HUES48 (cell line): ENCODE measurements at regions not wholly inside any gene's neighbourhood (a gene's known extent, or its start where the extent isn't known, plus 50 kb on each side); places are given as distances from the start of the nearest gene placed in this dataset.

ENCODE experiments used
- H3K27ac ChIP-seq: one replicate; pipeline ENCODE4 v1.7.0; 2013; ENCODE audit warnings: low read depth, low read length, inconsistent platforms
- H3K27me3 ChIP-seq: 2 replicates; pipeline ENCODE4 v1.6.1; 2013; ENCODE audit warnings: mild to moderate bottlenecking, low read length; ENCODE audit not compliant: control insufficient read depth, insufficient read depth
- H3K36me3 ChIP-seq: 2 replicates; pipeline ENCODE4 v1.6.1; 2013; ENCODE audit warnings: low read length; ENCODE audit not compliant: control insufficient read depth, insufficient read depth
- H3K4me1 ChIP-seq: 2 replicates; pipeline ENCODE4 v1.6.1; 2013; ENCODE audit warnings: mild to moderate bottlenecking, low read length; ENCODE audit not compliant: control insufficient read depth, insufficient read depth
- H3K4me3 ChIP-seq: 2 replicates; pipeline ENCODE4 v1.5.1; 2013; ENCODE audit warnings: mild to moderate bottlenecking, low read depth, low read length
- H3K9ac ChIP-seq: 2 replicates; pipeline ENCODE4 v1.6.1; 2013; ENCODE audit warnings: mild to moderate bottlenecking, low read depth, low read length, moderate library complexity
- H3K9me3 ChIP-seq: 2 replicates; pipeline ENCODE4 v1.6.1; 2013; ENCODE audit warnings: low read length; ENCODE audit not compliant: control insufficient read depth, insufficient read depth

DNA sequence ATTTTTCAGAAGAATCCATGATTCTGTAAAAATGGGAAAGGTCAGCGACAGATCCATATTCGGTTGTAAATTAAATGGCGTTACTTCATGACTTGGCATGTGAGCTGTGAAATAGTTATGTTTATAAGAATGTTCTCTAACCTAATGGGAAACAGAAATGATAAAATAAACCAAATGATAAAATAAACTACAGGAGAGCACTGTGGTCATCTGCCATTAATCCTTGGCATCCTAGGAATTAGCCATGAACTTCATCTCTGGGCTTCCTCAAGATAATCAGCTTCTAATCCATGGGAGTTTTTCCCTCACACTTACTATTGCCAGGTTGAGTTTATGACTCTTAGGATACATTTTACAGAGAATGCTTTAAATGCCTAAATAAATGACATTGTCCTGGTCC is 94.6 kb upstream of the SLC30A5 start:
- Histone ChIP-seq H3K9ac (no peak overlapping the region), H3K9me3 (no peaks in the 10 kb centered on the region), H3K36me3 (no peaks in the 10 kb centered on the region), H3K4me3 (no peak overlapping the region), H3K4me1 (no peaks in the 10 kb centered on the region), H3K27me3 (no peaks in the 10 kb centered on the region), H3K27ac (no peak overlapping the region)

DNA sequence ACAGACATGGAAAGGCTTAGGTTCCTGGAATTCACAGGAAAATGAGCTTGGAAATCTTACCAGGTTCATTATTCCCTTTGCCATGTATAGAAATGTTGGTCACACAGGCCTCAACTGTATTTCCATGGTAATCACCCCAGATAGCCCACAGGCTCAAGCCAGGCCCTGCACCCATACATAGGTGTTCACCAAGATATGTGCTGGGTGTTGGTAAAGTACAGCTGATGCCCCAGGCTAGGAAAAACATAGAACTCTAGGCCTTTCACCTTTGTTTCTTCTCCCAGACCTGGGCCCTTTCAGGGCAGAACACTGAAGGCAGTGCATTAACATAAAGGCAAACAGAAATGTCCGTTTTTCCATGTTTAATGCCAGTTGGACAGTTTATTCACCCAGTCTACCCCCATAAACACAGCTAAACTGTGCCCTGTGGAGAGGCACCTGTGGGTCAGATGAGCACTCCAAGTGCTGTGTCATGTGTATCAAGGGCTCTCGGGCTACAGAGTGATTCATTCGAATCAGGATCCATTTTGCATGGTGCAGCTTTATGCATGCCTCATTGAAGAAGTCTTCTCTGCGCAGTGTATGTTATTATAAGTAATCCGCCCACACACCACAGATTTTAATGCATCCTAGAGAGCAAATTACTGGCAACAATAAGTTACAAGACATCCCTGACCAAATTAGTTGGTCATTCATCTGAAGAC is 93.4 kb upstream of the SLC30A5 start:
- Histone ChIP-seq H3K36me3 (no peaks in the 10 kb centered on the region), H3K27ac (no peak overlapping the region), H3K4me1 (no peaks in the 10 kb centered on the region), H3K4me3 (no peak overlapping the region), H3K27me3 (no peaks in the 10 kb centered on the region), H3K9ac (no peak overlapping the region), H3K9me3 (no peaks in the 10 kb centered on the region)

DNA sequence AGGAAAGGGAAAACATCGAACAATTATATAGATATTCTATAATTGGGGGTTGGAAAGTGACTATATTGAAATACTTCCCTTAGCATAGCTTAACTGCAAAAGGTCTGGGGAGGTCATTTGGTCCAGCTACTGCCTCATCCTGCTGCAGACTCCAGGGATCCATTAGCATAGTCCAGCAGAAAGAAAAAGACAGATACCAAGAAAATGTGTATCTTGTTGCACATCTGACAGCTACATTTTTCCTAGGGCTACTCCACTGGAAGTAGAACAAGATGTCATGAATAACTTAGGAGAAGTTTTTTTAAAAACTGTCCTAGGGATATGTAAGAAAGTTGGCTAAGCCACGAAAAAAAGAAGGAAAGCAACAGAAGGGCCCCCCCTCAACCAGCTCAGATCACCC is 92.9 kb upstream of the SLC30A5 start:
- H3K4me1 ChIP-seq, result no peaks in the 10 kb centered on the region

DNA sequence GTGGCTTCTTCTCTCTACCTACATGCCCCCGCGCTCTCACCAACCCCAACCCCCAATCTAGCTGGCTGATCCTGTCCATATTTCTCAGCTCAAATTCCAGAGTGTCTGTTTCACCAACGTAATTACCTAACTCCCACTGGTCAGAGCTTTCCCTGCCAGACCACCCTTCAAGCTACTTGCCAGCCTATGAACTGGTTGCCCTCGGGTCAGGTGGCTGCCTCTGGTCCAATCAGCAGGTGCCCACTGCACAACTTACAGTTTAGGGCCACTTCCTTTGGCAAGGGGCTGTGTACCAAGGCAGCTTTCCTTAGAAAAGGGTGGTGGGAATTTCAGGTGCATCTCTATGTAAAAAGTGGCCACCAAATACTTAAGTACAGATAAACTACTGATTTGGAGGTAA is 92.2 kb upstream of the SLC30A5 start:
- Histone ChIP-seq H3K27ac (no peak overlapping the region), H3K36me3 (no peaks in the 10 kb centered on the region), H3K27me3 (no peaks in the 10 kb centered on the region), H3K4me3 (no peak overlapping the region), H3K4me1 (no peaks in the 10 kb centered on the region), H3K9ac (no peak overlapping the region), H3K9me3 (no peaks in the 10 kb centered on the region)

More for the DNA sequence above, 92.9 kb upstream of the SLC30A5 start:
- Histone ChIP-seq H3K9me3 (no peaks in the 10 kb centered on the region), H3K36me3 (no peaks in the 10 kb centered on the region), H3K27me3 (no peaks in the 10 kb centered on the region), H3K9ac (no peak overlapping the region), H3K4me3 (no peak overlapping the region), H3K27ac (no peak overlapping the region)

DNA sequence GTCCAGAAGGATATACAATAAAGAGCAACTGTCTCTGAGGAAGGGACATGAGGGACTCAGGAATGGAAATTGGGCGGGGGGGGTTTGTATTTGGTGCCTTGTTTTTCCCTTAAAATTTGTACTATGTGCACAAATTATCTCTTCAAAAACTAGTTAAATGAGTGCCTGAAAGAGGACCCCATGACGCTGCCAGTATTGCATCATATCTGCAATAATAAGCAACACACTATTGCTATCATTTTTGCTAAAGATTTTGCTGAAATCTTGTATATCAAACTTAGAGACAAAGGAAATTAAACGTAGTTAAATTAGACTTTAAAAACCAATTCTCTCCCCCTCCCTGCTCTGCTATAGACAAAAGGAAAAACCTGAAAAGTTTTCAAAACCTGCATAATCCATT is 89.7 kb upstream of the SLC30A5 start:
- Histone ChIP-seq H3K27me3 (no peaks in the 10 kb centered on the region), H3K9ac (no peak overlapping the region), H3K4me1 (no peaks in the 10 kb centered on the region), H3K9me3 (no peaks in the 10 kb centered on the region), H3K27ac (no peak overlapping the region), H3K36me3 (no peaks in the 10 kb centered on the region), H3K4me3 (no peak overlapping the region)

DNA sequence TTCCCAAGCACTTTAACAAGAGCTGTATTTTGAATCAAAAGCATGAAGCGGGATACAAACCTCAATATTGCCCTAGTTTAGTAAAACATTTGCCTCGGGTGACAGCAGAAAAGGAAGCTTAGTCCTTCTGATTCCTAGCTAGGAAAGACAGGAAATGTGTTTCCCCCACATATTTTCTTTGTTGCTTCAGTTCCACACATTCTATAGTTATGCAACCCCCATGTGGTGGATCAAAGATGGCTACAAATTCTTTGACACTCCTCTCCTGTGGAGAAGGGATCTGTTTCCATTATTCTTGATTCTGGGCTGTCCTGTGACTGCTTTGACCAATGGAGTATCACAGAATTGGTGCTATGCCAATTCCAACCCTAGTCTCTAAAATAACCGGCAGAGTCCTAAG is 89.1 kb upstream of the SLC30A5 start:
- Histone ChIP-seq H3K9ac (no peak overlapping the region), H3K27ac (no peak overlapping the region), H3K4me3 (no peak overlapping the region), H3K4me1 (no peaks in the 10 kb centered on the region), H3K27me3 (no peaks in the 10 kb centered on the region), H3K9me3 (no peaks in the 10 kb centered on the region), H3K36me3 (no peaks in the 10 kb centered on the region)

DNA sequence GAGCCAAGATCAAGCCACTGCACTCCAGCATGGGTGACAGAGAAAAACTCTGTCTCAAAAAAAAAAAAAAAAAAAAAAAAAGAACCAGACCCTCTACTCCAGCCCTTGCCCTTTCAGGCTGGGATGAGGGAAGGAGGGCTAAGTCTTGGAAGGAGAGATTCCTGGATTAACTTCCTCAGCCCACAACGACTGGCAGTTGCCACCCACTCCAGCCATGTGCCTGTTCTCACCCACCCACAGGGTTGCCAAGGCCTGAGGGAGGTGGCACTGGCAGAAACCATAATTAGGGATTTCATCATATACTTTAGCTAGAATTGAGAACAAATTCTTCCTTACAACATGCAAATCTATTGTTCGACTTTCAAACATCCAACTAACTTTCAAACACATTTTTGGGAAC is 87.8 kb upstream of the SLC30A5 start:
- H3K36me3 ChIP-seq, result no peaks in the 10 kb centered on the region
- no peak overlapping the region for H3K4me3 ChIP-seq
- H3K9ac ChIP-seq, result no peak overlapping the region
- H3K9me3 ChIP-seq, result no peaks in the 10 kb centered on the region
- no peak overlapping the region for H3K27ac ChIP-seq
- no peaks in the 10 kb centered on the region for H3K4me1 ChIP-seq
- no peaks in the 10 kb centered on the region for H3K27me3 ChIP-seq

DNA sequence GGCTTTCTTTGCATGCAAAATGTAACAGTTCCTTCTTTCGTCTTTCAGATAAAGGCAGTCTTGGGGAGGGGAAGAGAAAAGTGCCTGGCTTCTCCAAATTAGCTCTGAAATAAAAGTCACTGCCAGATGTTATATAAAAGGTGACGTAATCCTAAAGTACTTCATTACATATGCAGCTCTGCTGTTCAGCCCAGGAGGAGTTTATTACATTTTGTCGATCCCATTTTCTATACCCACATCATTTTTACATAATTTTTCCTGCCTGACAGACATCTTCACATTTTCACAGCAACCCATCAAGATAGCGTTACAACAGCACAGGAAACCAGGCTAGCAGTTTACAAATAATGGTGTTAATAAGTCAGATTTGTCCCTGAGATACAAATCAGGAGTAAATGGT is 86.7 kb upstream of the SLC30A5 start:
- no peak overlapping the region for H3K4me3 ChIP-seq
- no peaks in the 10 kb centered on the region for H3K4me1 ChIP-seq
- no peaks in the 10 kb centered on the region for H3K36me3 ChIP-seq
- no peaks in the 10 kb centered on the region for H3K27me3 ChIP-seq
- H3K27ac ChIP-seq, result no peak overlapping the region
- H3K9ac ChIP-seq, result no peak overlapping the region
- no peaks in the 10 kb centered on the region for H3K9me3 ChIP-seq

DNA sequence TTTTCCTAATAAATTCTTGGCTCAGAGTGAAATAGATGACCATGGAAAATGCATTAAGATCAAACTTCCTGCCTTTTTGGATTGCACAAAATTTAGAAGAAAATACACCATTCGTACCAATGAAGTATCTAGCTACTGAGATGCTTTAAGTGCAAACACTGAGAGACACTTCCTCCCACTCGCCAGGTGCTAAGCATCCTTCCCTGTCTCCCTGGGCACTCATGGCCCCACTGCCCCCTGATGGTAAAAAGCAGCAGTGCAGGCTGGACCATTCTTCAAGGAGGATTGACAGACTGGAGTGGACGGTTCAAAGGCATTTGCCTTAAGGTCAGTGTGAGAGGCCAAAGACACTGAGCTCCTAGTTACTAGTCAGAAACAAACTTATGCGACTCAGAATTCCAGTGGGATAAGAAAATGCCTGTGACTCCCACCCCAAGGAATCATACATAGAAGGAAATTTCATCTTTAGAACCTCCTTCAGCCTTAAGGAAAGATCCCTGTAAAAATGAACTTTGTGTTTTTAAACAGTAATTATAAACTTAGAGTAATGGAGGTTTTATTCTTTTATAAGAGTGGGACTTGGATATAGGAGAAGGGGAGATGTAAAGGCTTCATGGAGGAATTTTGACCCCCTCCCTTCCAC is 86.0 kb upstream of the SLC30A5 start:
- no peaks in the 10 kb centered on the region for H3K9me3 ChIP-seq
- H3K4me1 ChIP-seq, result no peaks in the 10 kb centered on the region
- no peaks in the 10 kb centered on the region for H3K36me3 ChIP-seq
- H3K27me3 ChIP-seq, result no peaks in the 10 kb centered on the region
- H3K27ac ChIP-seq, result no peak overlapping the region
- no peak overlapping the region for H3K9ac ChIP-seq
- no peak overlapping the region for H3K4me3 ChIP-seq

DNA sequence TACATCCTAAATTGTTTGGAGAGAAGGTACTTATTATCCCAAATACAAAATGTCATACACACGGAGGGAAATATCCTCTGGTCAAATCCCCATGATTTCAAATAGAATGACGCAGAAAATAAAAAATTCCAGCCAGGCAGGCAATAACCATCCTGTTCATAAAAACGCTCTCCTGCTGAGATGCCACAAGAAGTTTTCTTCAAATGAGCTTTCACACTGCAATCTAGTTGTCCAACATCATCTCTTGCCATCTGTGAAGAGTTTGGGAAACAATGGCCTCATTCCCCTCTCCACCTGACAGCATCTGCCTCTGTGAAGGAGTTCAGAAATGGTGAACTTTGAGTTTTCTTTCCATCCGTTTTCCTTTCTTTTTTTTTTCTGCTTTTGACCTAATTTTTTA is 83.3 kb upstream of the SLC30A5 start:
- Histone ChIP-seq H3K9ac (no peak overlapping the region), H3K27ac (no peak overlapping the region), H3K9me3 (no peaks in the 10 kb centered on the region), H3K36me3 (no peaks in the 10 kb centered on the region), H3K4me3 (no peak overlapping the region), H3K4me1 (no peaks in the 10 kb centered on the region), H3K27me3 (no peaks in the 10 kb centered on the region)

DNA sequence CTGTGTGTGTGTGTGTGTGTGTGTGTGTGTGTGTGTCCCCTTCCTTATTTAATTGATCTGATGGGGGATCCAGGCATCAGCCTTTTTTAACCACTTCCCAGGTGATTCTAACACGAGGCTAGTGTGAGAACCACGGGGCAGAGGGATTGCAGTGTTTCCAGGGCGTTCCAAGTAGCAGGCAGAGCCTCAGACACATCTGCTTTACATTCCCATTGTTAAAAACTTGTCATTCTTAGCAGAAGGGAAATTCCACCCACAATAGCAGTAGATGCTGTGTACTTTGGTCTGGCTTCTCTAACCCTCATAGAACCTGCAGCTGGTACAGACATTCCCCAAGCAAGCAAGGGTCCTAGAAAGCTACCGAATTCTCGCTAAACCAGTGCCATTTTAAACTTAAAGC is 81.9 kb upstream of the SLC30A5 start:
- H3K9ac ChIP-seq, result no peak overlapping the region

More for the DNA sequence above, 81.9 kb upstream of the SLC30A5 start:
- Histone ChIP-seq H3K27ac (no peak overlapping the region), H3K27me3 (no peaks in the 10 kb centered on the region), H3K9me3 (no peaks in the 10 kb centered on the region), H3K4me1 (no peaks in the 10 kb centered on the region), H3K36me3 (no peaks in the 10 kb centered on the region), H3K4me3 (no peak overlapping the region)
